Neural progenitor cell (in vitro differentiated cells): ENCODE measurements at regions not wholly inside any gene's neighbourhood (a gene's known extent, or its start where the extent isn't known, plus 50 kb on each side); places are given as distances from the start of the nearest gene placed in this dataset.
"Not testable (repeated sequence)": the region's sequence is repeated elsewhere in the genome, so short reads cannot be mapped to it uniquely, and the experiment has no call there.

Source experiments
- CTCF ChIP-seq: fragments of 200-600 bp; sonication (generic); IDR thresholded peaks from 2 replicates; pipeline ENCODE4 v1.5.1; 2017; ENCODE audit warnings: antibody characterized with exemption, mild to moderate bottlenecking
- EZH2phosphoT487 ChIP-seq: fragments of 200-600 bp; sonication (generic); IDR thresholded peaks from 2 replicates; pipeline ENCODE4 v1.6.1; 2017; ENCODE audit warnings: antibody characterized with exemption

GRCh38 chr5:122628714-122629113 is 146.2 kb upstream of the SNX2 start:
- not testable (repeated sequence) for TF ChIP-seq EZH2phosphoT487, CTCF
